Fibroblast of mammary gland (primary cell): ENCODE measurements at regions not wholly inside any gene's neighbourhood (a gene's known extent, or its start where the extent isn't known, plus 50 kb on each side); places are given as distances from the start of the nearest gene placed in this dataset.
"Not testable (repeated sequence)": the region's sequence is repeated elsewhere in the genome, so short reads cannot be mapped to it uniquely, and the experiment has no call there.

Source experiments
- DNase-seq: peaks from one replicate; pipeline ENCODE4 v3.0.0-alpha.2; 2010; ENCODE audit warnings: low read depth
- H3K4me3 ChIP-seq: 2 replicates; pipeline ENCODE4 v1.5.1; 2011; ENCODE audit warnings: low read depth, mild to moderate bottlenecking, low read length, moderate library complexity; ENCODE audit not compliant: control insufficient read depth
- CTCF ChIP-seq: conservative IDR thresholded peaks from 2 replicates; pipeline ENCODE4 v1.5.1; 2011; ENCODE audit warnings: low read depth, low read length, inconsistent platforms; ENCODE audit not compliant: control insufficient read depth, insufficient read depth

- DNase-seq = peak; percentile 38
- H3K4me3 ChIP-seq = no peak overlapping the region
- TF ChIP-seq CTCF = no peak
These were observed 404.6 kb upstream of the ARRDC3 start for GRCh38 chr5:91787718-91788117.

- H3K4me3 ChIP-seq = no peak overlapping the region
- no peak for TF ChIP-seq CTCF
- no peak for DNase-seq
These were observed 394.6 kb upstream of the ARRDC3 start for GRCh38 chr5:91777671-91778070.

DNA sequence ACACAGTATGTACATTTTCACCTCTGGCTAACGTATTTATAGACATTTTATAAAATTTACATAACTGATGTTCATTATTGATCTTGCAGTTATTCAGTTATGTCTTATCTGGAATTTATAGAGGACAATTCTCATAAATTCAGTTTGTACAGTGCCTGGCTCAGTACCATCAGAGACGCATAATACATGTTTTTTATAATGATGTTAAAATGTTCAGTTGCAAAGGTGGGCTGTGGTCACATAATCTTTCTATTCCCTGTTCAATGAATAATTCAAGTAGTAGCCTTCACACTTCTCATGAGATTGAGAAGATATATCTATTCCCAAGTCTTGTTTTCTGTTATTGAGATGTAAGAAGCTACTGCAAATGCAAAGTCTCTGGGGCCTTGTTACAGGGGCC lies 393.1 kb upstream of the ARRDC3 start:
- no peak for DNase-seq
- no peak for TF ChIP-seq CTCF
- no peak overlapping the region for H3K4me3 ChIP-seq

DNA sequence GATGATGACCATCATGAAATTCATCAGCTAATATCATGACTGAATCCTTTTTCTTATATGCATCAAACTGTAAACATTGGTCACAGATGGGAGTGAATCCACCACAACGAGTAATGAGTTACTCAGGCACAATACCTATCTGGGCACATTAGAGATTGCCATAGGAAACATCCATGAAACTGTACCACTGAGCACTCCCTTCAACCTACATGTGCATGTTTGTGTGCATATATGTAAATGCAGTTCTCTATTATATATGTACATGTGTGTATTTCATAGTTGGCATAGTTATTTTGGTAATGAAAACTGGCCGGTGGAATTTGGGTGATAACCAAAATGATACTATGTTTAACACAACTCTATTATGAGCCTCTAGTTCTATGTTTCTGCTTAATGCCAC lies 387.3 kb upstream of the ARRDC3 start:
- H3K4me3 ChIP-seq = no peak overlapping the region
- TF ChIP-seq CTCF = no peak
- peak; percentile 6 for DNase-seq

- not testable (repeated sequence) for DNase-seq, H3K4me3 ChIP-seq
These were observed 374.3 kb upstream of the ARRDC3 start for GRCh38 chr5:91757383-91757782.

- no peak overlapping the region for H3K4me3 ChIP-seq
- DNase-seq = no peak
- TF ChIP-seq CTCF = no peak
These were observed 371.9 kb upstream of the ARRDC3 start for GRCh38 chr5:91754990-91755389.

DNA sequence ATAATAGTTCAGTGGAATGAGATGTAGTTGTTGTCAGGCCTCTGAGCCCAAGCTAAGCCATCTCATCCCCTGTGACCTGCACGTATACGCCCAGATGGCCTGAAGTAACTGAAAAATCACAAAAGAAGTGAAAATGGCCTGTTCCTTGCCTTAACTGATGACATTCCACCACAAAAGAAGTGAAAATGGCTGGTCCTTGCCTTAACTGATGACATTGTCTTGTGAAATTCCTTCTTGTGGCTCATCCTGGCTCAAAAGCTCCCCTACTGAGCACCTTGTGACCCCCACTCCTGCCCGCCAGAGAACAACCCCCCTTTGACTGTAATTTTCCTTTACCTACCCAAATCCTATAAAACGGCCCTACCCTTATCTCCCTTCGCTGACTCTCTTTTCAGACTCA lies 361.4 kb upstream of the ARRDC3 start:
- DNase-seq = not testable (repeated sequence)

DNA sequence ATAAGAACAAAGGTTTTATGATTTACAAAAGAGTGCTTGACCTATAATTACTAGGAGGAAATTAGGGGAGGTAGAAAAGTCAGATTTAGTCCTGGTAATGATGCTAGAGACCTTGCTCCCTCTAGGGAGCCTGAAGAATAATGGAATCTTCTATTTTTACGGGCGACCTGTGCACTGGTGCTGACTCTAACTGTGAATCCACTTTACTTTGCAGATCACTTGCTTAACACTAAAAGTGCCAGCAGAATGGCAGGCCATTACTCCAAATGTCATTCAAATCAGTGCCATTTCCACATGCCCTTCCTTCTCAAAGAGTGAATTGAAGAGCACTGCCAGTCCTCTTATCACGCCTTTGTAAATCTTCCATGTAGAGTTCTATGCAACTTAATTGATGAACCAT lies 359.4 kb upstream of the ARRDC3 start:
- H3K4me3 ChIP-seq = no peak overlapping the region
- DNase-seq = no peak
- no peak for TF ChIP-seq CTCF

More for the DNA sequence above, 361.4 kb upstream of the ARRDC3 start:
- H3K4me3 ChIP-seq = not testable (repeated sequence)
